ENCODE measurements at regions not wholly inside any gene's neighbourhood (a gene's known extent, or its start where the extent isn't known, plus 50 kb on each side); places are given as distances from the start of the nearest gene placed in this dataset.
A peak's percentile ranks its signal among the peaks of the same experiment; 100 is the strongest.
"Not testable (repeated sequence)": the region's sequence is repeated elsewhere in the genome, so short reads cannot be mapped to it uniquely, and the experiment has no call there.

DNA sequence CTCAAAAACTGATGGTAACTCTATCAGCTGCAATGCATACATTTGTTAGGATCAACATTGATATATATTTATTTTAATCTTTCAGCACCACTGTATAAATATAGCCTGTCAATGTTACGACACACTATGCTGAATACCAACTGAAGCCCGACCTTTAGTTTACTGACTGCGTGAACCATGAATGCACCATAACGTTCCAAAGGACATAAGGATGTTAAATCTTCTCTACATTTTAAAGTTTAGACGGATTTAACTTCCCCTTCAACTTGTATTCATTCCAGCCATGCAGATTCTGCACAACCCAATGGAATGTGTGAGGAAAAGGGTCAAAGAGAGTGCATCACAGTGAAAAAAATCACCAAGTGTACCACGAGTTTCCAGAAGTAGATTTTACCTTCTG, 489.5 kb downstream of the IRS1 start:
- peak; percentile 69 for DNase-seq

DNA sequence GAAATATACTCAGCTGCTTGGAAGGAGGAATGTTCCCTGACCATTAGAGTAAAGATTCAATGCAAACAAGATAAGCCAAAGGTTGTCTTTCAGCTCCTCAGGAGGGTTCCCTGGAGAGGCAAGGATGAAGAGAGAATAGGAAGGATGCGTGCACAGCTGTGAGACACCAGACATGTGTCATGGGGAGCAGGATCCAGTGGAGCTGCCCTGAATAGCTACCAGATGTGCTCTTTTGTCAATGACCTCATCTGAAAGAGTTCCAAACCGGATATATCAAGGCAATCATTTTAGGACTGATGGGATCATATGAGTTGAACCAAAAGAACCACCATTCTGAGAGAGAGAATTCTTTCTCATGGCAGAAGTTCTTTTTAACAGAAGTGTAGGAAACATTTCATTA, 490.6 kb downstream of the IRS1 start:
- peak; percentile 92 for DNase-seq

DNA sequence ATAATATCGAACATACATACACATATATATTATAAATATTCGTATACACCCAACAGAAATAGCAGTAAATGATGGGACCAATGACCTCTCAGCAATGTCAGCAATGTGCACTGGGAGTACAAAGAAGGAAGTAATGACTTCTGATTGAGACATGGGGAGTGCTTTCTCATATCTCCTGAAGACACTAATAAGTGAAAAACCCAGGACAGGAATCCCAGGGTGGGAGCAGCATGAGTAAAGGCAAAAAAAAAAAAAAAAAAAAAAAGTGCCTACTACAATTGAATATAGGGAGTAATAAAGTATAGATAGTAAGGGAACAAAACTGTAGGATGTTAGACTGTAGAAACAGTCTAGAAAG, 491.3 kb downstream of the IRS1 start:
- no peak for DNase-seq

DNA sequence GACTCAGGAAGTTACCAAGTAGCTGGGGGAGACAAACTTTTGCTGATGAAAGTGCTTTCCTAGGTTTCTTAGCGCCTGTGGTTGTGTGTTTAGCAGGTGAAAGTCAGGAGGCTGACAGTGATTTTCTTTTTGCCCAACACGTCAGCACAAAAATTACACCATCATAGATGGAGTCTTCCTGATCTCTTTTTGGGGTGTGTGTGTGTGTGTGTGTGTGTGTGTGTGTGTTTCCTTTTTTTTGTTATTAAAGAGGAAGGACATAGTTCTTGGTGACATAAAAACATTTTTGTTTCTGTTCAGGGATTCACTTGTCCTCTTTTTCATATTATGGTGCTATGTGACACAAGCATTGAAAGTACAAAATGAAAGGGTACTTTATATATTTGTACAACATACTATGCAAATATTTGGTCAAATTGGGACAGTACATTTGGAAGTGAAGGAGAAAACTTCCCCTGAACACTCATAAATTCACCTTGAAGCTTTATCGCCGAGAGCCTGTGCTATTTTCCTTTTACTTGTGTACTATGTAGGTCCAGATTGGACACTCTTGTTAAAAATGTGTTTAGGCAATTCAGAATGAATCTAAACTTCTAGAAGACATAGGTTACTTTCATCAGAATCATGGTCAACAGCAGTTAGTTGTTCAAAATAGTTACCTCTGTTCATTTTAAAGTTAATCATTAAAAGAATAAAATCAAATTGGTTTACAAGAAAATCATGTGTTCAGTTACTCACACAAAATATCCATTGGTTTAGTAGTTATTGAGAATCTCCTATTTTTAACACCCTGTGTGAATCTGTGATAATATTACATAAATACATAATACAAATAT, 491.9 kb downstream of the IRS1 start:
- no peak for DNase-seq

DNA sequence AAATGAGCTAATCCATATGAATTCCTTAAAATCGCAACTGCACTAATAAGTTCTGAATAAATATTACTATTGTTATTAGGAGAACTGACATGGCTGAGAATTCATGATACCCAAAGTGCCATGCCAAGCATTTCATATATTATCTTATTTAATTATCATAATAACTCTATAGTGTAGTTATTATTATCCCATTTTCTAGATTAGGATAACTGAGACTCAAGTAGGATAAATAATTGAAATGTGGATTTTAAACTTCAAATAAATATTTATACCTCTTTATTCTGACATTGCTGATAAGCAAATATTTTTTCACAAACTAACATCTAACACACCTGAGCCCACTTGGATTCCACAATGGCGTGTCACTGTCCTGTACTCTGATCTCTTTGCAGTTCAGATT, 492.7 kb downstream of the IRS1 start:
- no peak for DNase-seq

DNA sequence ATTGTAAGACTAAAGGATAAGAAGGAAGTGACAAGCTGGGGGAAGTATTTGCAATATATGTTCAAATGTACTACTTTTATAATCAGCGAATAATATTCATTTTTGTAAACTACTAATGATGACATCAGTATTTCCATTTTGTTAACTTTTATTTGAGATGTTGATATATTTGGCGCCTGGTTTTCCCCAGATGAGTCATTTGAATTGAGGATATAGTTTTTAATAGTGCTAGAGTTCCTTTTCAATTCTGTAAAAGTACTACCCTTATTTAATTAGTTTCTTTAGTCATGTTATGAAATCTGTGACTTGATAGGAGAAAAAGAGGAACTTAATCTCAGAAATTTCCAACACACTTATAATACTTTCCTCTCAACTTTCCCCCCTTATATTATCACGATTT, 495.3 kb downstream of the IRS1 start:
- DNase-seq: no peak

DNA sequence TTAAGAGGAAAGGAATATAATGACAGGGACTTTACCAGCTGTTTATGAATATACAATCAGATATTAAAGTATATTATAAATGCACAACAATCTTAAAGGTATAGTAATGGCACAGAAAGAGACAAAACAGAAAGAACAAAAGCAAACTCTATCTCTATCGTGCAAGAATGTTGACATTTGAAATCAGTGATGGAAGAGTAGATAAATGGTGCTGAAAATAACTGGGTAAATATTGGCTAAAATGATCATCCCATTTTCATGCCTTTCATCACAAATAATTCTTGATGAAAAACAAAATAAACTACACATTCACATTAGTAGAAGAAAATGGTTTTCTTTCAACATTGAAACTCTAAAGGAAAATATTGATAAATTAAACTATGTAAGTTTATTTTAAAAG, 495.9 kb downstream of the IRS1 start:
- DNase-seq: no peak

DNA sequence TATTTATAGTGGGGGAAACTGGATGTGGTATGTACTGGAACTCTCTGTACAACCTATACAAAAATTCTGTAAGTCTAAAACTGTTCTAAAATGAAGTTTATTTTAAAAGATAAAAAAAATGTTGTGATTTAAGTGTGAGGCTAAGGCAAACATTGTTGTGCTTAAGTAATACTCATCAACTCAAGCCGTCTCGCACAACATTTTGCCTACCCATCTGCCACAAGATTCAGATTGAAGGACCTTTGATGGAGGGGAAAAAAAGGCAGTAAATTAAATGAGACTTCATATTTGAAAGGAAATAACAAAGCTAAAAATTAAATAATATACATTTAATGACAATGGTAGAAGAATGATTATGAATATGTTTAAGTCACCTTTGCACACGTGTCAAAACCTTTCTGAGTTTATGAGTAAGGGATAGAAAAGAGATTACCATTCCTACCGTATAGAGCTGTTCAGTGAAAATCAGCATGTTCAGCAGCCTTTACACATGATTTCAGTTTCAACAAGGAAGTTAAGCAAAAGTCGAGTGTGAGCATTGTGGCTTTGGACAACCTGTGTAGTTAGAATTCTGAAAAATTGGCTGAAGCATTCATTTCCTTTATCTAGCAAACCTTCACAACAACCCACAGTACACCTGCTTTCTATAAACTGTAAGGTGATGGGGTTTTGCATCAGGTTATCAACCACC, 499.3 kb downstream of the IRS1 start:
- DNase-seq: no peak

DNA sequence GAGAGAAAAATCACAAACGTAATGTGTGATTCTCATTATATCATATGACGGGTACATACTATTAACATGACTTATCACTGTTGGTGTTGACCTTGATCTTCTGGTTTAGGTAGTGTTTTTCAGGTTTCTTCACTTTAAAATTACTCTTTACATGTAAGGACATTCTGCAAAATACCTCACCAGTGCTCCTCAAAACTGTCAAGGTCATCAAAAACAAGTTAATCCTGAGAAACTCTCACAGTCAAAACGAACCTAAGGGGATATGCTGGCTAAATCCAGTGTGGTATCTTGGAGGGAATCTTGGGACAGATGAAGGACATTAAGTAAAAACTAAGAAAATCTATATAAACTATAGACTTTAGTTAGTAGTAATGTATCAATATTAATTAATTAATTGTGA, 499.8 kb downstream of the IRS1 start:
- no peak for DNase-seq

DNA sequence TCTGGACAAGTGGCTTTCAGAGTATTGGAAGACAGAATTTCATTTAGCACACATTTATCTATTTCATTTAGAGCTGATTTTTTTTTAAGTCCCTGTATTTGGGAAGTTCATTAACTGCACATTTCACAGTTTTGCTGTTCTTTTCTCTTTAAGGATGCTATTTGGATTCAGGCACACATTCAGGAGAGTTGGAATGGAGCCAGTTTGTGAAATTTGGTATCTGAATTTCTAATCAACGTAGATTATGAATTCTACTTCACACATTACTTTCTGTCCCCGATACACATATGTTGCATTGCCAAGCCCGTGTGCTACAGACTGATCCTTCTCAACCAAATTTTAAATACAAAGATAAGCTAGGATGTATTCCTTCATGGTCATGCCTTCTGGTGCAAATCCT, 503.9 kb downstream of the IRS1 start:
- DNase-seq: no peak

DNA sequence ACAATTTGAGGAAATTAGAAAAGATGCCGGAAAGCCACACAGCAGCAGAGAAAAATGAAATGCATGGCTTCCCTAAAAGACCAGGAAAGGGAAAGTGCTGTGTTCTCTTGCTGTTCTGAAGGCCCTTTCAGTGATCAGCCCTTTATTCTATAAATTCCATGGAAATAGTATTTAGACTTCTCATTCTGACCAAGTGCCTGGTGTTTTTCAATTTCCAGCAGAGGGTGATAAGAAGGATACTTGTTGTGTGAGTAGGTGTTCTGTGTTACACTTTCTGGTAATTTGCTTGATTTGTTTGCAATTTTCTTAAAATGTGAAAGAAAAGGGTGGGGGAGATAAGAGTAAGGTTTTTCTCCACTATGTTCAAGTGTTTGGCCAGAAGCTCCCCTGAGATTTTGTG, 504.5 kb downstream of the IRS1 start:
- DNase-seq: no peak

DNA sequence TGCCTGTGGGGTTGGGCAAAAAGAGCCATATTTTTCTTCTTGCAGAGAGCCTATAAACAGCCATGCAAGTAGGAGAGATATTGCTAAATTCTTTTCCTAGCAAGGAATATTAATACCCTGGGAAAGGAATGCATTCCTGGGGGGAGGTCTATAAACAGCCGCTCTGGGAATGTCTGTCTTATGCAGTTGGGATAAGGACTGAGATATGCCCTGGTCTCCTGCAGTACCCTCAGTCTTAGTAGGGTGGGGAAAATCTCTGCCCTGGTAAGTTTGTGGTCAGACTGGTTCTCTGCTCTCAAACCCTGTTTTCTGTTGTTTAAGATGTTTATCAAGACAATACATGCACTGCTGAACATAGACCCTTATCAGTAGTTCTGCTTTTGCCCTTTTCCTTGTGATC, 508.3 kb downstream of the IRS1 start:
- not testable (repeated sequence) for DNase-seq

DNA sequence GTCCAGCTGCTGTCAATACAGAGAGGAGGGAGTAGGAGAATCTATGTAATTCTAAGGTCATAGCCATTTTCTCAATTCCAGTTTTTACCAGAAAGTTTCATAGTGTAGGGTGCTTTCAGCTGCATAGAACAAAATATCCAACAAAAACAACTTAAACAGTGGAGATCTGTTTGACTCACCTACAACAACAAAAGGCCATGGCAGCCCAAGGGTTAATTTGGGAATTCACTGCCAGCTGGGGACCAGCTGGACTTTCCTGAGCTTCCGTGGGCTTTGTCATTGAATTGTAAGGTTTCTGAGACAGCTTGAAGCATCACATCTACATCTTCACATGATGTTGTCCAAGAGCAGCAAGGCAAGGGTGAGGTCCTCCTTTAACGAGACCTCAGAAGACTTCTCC, 512.7 kb downstream of the IRS1 start:
- DNase-seq: no peak

DNA sequence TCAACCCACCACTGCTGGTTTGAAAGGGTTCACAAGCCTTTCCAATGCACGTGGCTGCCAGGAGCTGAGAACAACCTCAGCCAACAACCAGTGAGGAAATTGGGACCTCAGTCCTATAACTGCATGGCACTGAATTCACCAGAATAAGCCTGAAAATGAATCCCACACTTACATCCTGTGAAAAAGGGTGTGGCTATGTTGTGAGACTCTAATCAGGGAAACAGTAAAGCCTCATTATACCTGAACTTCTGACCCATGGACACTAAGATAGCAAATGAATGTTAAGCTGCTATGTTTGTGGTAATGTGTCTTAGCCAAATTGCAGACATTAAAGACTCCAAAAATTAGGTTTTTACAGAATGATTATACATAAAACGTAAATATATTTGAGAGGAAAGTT, 515.8 kb downstream of the IRS1 start:
- no peak for DNase-seq

DNA sequence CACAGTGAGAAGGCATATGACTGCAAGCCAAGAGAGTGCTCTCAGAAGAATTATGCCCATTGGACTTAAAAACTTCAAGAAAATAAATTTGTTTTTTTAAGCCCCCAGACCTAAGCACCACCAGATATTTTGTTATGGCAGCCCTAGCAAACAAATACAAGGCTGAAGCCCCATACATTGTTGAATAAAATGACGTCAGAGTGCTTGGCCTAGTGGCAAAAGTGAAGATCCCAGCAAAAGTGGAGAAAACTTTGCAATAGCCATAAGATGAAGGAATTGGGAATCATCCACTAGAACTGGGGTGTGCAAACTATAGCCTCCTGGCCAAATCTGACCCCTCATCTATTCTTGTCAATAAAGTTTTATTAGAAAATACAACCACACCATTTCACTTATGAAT, 517.5 kb downstream of the IRS1 start:
- DNase-seq: no peak

DNA sequence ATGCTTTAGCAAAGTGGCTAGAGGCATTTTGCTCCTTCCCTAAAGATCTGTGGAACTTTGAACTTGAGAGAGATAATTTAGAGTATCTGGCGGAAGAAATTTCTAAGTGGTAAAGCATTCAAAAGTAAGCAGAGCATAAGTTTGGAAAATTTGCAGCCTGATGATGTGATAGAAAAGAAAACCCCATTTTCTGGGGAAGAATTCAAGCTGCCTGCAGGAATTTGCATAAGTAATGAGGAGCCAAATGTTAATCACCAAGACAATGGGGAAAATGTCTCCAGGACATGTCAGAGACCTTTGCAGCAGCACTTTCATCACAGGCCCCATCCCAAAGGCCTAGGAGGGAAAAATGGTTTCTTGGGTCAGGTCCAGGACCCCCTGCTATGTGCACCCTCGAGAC, 519.5 kb downstream of the IRS1 start:
- not testable (repeated sequence) for DNase-seq

DNA sequence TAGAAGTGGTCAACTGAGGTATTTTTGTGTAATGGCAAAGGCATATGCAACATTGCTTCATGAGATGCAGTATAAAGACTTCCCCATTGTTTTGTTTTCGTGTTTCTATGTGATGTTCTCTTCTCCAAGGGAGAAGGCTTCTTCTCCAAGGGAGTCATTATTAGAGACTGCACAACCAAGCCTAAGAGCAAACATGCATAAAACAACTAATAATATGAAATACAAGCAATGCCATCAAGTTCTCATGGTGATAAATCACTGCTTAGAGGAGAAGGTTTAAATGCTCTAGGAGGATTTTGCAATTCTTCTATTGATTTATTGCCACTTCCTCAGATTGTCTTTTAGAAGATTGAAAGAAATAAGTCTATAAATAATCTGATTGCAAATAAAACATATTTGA, 524.4 kb downstream of the IRS1 start:
- no peak for DNase-seq

DNA sequence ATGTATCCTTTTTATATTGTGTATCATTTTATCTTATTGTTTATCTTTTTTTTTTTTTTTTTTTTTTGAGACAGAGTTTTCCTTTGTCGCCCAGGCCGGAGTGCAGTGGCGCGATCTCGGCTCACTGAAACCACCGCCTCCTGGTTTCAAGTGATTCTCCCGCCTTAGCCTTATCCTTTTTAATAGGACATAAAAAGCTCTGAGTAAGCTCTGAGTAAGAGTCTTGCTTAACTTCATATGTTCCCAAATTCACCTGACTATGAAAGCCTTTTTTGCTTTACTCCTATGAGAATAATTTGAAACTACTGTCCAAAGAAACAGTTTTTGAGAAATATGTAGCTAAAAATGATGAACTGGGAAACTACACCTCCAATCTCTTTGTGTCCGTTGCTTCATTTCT, 525.5 kb downstream of the IRS1 start:
- DNase-seq: no peak

DNA sequence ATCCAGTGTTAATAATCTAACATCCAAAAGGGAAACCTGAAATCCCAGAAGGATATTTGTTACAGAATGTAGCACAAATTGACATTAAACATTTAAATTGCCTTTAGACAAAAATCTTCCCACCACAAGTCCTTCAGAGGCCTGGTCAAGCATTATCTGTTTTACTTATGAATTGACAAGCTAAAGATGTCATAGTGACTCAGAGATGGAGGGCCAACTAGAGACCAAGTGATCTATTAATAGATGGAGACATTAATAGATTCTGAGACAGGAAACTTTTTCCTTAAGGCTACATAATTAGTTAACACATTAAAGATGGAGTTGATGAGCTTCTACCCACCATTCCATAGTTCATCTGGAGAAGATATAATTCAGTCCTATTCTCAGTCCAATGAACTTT, 526.2 kb downstream of the IRS1 start:
- no peak for DNase-seq

DNA sequence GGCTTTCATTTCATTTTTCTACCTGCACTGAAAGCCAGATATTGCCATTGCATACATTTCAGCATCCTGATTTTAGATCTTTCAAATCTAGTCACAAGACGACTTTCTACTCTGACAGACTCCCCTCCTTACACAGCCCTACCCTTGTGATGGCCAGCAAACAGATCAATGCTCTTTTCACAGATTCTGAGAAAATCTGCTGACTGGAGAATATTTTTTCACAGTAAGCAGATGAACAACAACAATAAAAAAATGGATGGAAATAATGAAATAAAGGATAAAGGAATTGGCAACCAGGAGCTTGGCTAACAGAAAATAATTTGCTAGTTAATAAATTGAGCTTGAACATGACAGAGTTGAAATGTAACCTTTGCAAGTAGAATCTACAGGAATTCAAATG, 527.2 kb downstream of the IRS1 start:
- DNase-seq: no peak

DNA sequence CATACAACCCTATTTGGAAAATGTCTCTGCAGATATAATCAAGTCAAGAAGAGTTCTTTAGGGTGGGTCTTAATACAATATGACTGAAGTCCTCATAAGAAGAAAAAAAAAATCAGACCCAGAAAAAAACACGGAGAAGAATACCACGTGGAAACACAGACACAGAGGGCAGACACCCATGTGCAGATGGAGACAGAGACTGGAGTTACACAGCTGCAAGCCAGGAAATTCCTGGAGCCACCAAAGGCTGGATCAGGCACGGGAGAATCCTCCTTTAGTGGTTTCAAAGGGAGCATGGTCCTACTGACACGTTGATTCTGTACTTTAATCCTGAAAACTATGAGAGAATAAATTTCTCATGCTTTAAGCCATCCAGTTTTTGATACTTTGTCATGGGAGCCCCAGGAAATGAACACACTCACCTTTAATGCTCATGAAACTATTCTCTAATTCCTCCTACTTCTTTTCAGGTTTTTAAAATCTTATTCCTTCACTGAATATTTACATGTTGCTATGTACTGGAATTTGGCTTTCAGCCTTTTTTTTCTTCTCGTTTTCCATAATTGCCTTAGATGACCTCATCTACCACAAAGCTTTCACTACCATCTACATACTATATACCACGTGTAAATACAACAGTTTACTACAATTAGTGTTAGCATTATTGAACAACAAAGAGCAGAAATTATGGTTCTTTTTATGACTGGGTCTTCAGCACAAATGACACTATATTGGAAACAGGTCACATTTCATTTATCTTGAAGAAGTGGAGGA, 529.1 kb downstream of the IRS1 start:
- DNase-seq: no peak

DNA sequence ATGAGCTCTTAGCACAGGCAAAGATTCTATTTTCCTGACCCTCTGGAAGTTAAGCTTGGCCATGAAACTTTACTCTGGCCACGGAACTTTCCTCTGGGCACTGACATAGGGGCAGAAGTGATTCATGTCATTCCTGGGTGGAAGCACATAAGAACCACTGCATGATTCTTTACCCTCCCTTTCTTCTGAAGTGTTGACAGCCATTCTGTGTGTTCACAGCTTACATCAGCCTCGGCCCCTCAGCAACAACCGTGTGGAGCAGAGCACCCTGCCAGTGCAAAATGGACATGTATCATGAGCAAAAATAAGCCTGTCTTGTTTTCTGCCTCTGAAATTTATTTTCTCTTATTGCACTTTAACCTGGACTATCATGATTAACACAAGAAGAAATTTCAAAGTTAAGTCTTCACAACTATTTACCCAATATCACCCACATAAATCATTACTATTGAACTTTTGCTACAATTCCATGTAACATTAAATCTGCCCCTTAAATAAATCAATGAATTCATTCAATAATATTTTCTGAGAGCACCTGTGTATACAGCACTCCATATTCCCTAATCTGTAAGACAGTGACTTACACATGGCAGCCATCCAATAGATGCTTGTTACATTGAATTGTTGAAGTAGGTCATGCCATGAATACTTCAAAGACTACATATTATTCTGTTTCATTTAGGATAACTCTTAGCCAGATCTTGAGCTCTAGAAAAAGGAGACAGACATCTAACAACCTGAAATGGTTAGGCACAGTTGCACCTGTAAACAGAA, 531.9 kb downstream of the IRS1 start:
- DNase-seq: peak; percentile 61

DNA sequence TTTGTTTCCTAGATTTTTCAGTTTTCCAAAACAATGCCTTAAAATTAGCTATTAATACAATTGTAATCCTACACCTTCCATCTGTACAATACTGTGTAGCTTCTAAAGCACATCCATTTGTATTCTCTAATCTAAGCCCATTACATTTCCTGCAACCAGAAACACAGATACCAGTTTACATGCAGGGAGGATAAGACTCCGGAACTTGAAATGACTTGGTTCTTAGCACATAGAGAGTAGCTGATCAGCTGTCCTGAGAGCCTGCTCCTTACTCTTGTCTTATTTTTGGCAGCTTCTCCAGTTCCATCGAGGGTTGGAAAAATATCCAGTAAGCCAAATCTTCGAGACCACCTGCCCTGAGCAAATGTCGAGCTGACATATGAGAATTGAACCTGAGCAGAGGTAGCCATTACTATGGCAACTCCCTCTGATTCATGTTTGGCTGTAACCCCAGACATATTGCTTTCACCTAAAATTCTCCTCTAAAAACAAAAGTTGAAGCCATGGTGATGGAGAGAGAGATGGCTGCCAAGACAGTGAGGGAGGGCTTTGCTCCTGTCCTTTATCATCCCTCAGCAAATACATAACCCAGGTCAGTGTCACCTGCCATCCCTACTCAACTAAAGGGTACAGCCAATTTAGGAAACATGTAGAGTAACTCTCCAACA, 542.8 kb downstream of the IRS1 start:
- peak; percentile 12 for DNase-seq

Data from fibroblast of upper back skin (primary cell).